Limb (tissue), 2 donors: ENCODE measurements at regions not wholly inside any gene's neighbourhood (a gene's known extent, or its start where the extent isn't known, plus 50 kb on each side); places are given as distances from the start of the nearest gene placed in this dataset.
A peak's percentile ranks its signal among the peaks of the same experiment; 100 is the strongest.

Source experiments
- DNase-seq, 2 donors: peaks; one replicate each; pipeline ENCODE4 v3.0.0-alpha.2; 2016; ENCODE audit errors: extremely low spot score in 2 of 2

GRCh38 chr1:5430136-5430535 lies 562.1 kb downstream of the NPHP4 start:
- DNase-seq: no peak

DNA sequence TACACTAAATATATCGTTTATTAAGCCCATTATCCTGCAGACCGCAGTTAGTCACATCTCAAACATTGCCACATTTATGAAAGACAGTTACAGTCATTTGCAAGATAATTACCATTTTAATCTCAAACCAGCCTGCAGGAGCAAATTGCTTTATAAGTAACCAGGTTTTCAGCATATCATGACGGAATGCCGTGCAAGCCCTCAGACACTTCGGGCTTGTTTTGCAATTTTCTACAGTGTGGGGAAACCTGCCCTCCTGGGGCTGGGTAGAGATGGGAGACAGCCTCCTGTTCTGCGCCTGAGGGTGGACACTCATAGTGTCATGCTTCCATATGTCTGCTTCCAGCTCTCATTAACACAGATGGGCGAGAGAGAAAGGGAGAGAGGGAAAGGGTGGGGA lies 563.9 kb downstream of the NPHP4 start:
- no peak for DNase-seq

DNA sequence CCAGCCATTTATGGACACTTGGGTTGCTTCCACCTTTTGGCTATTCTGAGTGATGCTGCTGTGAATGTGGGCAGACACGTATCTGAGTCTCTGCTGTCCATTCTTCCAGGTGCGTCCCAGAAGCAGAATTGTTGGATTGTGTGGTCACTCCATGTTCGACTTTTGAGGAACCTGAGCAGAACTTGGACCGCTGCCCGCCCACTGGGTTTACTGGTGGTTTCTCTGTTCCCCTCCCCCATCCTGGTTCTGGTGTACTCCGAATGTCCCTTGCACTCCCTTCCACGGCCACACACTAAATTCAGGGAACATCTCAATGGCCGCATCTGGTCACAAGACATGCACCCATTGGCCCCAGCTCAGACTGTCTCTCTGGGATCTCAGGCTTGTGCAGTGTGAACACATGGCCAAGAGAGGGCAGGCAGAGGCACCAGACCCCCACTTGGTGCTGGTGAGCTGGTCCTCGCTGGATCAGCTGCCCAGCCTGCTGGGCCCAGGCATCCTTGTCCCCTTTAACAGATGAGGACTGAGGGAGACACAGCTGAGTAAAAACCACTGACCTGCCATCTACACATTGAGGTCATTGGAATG lies 565.1 kb downstream of the NPHP4 start:
- DNase-seq: no peak

DNA sequence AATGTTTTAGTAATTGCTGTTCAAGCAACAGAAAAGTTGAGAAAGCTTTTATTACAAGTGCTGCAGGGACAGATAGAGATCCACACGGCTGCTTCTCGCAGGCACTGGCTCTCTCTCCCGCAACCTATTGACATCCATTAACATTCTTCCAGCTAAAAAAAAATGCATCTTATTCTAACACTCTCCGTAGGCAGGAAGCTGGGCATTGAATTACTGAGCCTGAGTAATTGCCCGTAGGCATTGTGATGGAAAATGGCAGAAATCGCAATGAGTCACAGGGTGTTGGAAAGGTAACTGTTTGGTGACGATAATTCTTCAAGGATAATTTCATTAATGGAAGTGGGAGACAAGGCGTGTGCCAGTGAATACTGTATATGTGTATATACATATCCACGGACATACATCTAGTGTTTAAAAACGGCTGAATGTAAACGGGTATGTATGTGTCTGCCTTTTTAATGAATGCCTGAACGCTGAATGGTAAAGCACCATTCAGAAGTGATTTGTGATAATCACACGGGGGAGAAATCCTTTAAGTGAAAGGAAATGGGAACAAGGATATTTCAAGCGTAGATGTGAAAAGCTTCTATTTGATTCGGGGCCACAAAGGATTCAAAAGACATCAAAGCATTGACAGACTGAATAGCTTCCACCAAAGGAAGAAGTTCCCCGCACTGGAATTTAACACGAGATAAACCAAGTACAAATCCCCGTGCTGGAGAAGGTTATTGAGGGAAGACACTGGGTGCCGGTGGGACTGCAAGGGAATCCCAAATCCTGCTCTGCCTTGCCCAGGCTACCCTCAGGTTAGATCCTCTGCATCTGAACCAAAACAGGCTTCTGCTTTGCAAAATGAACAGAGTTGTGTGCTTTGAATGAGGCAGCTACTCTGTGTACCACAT lies 567.2 kb downstream of the NPHP4 start:
- DNase-seq: no peak

DNA sequence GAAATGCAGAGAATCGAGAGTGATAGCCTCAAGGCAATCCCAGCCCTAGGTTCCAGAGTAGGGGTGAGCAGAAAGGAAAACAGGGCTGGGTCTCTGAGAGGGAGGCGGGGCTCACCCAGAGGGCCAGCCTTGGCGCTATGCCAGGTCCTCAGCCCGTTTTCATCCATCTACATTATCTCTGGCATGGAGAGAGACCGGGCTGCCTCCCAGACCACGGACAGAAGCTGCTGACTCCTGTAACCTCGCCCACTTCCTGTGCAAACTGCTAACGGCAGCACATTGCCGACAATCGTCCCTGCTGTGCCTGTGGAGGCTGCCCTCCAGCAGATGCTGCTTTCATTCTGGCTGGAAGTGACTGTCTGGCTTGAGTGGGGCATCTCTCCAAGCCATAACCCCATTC lies 569.1 kb downstream of the NPHP4 start:
- DNase-seq: peak; percentile 9 to 60

DNA sequence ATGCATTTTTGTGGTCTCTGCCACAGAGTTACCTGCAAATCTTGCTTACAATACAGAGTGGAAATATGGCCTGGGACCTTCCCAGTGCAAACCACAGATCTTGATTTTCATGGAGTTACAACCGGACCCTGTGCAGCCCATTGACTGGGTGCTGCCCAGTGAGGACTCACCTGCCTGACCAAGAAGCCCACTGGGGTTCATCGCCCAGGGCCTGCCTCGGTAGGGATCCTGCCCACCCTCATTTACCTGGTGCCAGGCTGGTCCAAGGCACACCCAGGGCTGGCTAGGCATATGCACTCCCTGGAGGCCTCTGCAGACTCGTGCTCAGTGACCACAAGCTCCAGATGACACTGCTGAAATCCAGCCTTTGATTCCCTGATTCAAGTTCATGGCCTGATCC lies 572.7 kb downstream of the NPHP4 start:
- DNase-seq: no peak

GRCh38 chr1:5416518-5416917 lies 575.7 kb downstream of the NPHP4 start:
- no peak for DNase-seq

DNA sequence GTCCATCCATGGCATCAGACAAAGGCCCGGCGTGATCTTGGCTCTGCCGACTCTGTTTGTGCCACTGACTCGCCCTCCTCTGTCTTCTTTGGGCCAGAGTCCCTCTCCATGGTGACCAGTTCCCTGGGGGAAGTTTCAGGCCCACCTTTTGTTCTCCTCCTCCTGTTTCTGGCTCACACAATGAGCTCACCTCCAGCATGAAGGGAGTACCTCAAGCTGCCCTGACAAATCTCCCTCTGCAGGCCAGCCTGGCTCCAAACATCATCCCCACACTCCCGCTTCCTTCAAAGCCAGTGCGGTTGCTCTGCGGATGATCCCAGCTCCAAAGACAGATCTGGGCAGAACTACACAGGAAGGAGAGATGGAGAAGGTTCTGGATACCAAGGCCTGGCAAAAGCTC lies 576.6 kb downstream of the NPHP4 start:
- no peak for DNase-seq

GRCh38 chr1:5410652-5411051 lies 581.6 kb downstream of the NPHP4 start:
- DNase-seq: no peak

DNA sequence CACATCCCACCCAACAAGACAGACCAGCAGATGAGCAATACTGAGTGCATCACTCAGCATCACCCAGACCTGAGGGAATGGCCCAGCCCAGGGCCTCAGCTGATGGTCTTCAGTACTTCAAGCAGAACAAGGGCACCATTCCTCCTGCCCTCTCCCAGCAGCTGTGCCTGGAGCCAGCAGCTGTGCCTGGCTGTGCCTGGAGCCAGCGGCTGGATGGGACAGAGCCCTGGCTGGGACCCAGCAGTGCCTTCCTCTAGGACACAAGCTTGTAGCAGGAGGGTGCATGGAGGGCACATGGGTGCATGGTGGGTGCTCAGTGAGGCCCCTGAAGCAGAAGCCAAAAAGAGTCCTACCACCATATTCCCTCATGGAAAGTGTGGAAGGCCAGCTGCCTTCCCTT lies 583.8 kb downstream of the NPHP4 start:
- DNase-seq: no peak

GRCh38 chr1:5405263-5405662 lies 587.0 kb downstream of the NPHP4 start:
- no peak for DNase-seq

GRCh38 chr1:5404412-5405203 lies 587.6 kb downstream of the NPHP4 start:
- no peak for DNase-seq

- no peak for DNase-seq
Observed at GRCh38 chr1:5403935-5404334, 588.3 kb downstream of the NPHP4 start.

- no peak for DNase-seq
Observed at GRCh38 chr1:5402618-5403017, 589.6 kb downstream of the NPHP4 start.

DNA sequence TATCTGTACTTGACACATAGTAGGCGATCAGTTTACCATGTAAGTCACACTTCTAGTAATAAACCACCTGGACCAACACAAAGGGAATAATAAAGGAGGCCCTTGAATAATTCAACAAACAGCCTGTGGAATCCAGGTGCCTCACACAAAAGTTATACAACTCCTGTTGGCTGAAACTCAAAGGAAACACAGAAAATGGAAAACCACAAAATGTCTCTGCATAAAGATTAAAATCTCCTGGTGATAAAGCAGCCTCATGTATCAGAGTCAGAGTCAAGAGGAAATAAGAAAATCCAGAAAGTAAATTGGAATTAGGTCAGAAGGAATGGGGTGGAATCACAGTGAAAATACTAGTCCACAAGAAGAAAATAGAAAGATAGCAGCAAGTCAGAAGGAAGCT lies 592.5 kb downstream of the NPHP4 start:
- no peak for DNase-seq

- DNase-seq: no peak
Observed at GRCh38 chr1:5396593-5396992, 595.6 kb downstream of the NPHP4 start.

DNA sequence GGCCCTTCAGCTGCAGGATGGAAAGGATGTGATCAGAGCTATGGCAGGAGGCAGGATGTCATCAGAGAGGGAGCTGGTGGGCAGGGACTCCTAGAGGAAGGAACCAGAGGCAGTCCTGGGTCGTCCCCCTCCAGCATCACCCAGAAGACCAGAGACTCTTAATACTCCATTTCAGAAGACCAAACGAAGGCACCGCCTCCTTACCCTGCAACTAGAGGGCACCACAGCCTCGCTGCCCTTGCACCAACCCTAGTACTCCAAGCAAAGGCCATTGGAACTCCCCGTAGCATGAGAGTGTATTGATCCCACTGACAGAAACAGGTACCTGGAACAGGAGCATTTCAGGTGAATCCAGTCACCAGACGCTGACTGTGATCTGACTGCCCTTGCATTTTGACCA lies 598.1 kb downstream of the NPHP4 start:
- DNase-seq: no peak

- DNase-seq: no peak
Observed at GRCh38 chr1:5393603-5394002, 598.6 kb downstream of the NPHP4 start.

DNA sequence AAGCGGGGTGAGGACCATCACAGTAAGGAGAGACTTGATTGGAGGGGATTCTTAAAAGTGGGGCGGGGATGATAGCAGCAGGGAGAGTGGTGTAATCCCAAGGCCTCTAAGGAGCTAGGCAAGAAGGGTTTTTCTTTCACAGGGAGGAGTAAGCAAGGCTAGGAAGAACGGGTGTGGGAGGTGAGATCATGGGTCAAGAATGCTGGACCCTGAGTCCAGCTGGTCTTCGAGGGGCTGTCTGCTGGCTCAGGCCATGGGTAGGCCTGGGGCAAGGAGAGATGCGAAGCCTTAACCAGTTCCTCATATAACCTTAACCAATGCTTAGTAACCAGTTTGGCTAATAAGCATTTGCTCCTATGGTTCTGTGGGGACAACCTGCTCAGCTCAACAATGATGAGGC lies 599.1 kb downstream of the NPHP4 start:
- no peak for DNase-seq

- no peak for DNase-seq
Observed at GRCh38 chr1:5391725-5392124, 600.5 kb downstream of the NPHP4 start.

DNA sequence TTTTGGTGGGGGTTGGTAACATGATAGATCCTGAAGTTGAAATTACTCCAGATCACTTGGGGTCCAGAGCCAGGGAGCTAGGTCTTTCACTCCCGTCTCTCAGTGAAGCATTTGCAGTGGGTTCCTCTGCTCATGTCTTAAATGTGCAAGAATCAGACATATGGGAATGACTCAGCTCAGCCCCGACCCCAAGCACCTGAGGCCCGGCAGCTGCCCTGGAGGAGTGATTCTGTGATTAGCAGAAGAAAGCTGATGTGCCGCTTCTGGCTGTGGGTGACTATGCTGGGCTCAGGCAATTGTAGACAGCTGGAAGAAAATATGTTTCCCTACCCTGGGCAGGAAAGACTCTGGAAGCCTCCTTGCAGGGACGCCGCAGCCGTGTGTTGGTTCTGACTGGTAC lies 601.7 kb downstream of the NPHP4 start:
- DNase-seq: no peak

DNA sequence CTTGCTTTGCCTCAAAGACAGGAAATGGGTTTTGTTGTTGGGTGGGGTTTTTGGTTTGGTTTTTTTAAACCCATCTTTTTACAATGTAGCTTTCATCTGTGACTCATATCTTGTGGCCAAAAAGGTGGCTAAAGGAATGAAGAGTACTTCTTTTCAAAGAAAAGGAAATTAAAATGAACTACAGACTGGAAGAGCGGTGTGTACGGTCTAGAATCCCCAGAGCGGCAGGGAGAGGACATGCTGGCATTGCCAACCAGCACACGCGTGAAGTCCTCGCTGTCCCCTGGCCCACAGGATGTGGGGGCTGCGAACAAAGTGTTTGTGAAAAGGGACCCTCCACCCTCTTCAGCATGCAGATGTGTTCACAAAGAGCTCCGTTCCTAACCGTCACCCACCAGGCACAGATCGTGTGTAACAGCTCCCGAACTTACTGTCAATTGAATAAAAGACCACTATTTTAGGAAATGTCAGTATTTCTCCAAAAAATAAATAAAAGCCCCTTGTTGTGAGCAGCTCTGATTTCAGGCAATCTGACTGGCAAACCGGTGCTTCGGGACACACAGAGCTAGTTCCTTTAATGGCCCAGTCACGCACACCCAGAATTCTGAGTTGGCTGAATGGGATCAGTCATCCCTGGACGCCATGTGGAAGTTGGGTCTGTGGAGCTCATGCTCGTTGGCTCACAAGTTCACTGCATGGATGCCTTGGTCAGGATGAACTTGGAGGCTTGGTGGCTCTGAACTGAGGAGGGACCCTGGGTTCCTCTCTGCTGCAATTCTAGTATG lies 602.9 kb downstream of the NPHP4 start:
- no peak for DNase-seq
